ENCODE measurements at regions not wholly inside any gene's neighbourhood (a gene's known extent, or its start where the extent isn't known, plus 50 kb on each side); places are given as distances from the start of the nearest gene placed in this dataset.

- no peak for DNase-seq (ENCODE audit: low read depth in 3 of 3)
Observed at GRCh38 chrX:9087271-9088040, 53.5 kb upstream of the FAM9B start.

DNA sequence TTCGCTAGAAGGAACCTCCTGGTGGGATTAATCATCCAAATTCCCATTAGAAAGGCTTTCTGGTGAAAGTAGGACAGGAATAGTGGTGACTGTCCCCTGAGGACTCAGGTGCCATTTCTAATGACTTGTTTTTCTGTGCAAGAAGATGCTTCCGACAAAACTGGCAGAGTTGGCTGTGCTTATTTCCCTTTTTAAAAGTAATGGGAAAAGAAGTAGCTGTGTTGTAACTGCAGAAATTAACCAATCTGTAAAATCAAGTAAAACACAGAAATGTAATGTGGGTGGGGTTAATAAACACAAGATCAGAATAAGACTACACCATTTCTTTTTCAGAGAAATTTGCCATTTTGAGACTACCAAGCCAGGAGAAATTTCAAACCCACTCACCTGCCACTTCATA lies 55.0 kb upstream of the FAM9B start:
- DNase-seq (ENCODE audit: low read depth in 3 of 3), result no peak

DNA sequence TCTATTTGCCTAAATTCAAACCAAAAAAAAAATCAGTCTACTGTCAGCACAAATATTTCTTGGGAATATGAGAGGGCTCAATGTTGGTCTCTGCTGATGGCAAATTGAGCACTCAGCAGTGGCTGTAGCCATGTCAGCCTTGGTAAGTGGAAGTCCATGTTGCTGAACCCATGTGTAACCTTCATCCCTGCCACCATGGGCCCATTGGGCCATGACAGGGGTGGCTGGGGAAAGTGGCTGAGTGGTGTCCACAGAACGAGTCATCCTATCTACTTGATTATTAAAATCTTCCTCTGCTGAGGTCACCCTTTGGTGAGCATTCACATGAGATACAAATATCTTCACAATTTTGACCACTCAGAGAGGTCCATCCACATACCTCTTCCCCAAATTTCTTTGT lies 56.8 kb upstream of the FAM9B start:
- DNase-seq (ENCODE audit: low read depth in 3 of 3), result no peak

GRCh38 chrX:9091258-9091657 lies 57.3 kb upstream of the FAM9B start:
- DNase-seq (ENCODE audit: low read depth in 3 of 3), result no peak

DNA sequence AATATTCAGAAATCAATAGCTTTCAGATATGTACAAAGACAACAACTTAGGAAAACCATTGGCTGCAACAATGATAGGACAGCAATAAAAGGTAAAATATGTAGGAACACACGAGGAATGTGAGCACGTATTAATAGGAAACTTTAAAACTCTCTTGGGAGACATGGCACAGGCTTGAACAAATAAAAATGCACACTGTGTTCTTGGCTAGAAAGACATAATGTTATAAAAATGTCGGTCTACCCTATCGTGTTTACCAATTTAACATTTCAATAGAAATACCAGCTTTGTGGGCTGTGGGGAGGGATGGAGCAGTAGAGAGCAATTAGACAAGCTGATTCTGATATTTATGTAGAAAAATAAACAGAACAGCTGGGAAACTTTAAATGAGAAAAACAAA lies 69.0 kb upstream of the FAM9B start:
- no peak for DNase-seq (ENCODE audit: low read depth in 3 of 3)

GRCh38 chrX:9108054-9108453 lies 74.1 kb upstream of the FAM9B start:
- DNase-seq (ENCODE audit: low read depth in 3 of 3), result no peak

- no peak for DNase-seq (ENCODE audit: low read depth in 3 of 3)
Observed at GRCh38 chrX:9110808-9111207, 76.9 kb upstream of the FAM9B start.

- DNase-seq (ENCODE audit: low read depth in 3 of 3), result no peak
Observed at GRCh38 chrX:9114245-9114644, 80.3 kb upstream of the FAM9B start.

DNA sequence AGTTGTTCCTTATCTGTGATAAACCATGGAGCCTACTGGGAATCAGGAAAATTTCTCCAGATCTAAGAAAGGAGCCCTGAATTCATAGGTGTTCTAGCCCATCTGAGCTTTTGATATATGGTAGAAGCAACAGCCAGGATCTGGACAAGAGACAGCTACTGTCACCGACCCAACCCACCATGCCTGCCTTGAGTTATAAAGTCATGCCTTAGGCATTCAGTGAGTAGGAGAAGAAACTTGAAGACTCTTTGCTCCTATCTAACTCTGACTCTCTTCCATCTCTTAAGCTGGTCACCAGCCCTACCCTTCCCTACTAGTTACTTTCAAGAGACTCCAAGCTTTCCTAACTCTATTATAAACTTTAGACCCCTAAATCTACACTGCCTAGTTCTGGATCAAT lies 83.9 kb upstream of the FAM9B start:
- no peak for DNase-seq (ENCODE audit: low read depth in 3 of 3)

GRCh38 chrX:9122519-9123245 lies 88.8 kb upstream of the FAM9B start:
- no peak for DNase-seq (ENCODE audit: low read depth in 3 of 3)

DNA sequence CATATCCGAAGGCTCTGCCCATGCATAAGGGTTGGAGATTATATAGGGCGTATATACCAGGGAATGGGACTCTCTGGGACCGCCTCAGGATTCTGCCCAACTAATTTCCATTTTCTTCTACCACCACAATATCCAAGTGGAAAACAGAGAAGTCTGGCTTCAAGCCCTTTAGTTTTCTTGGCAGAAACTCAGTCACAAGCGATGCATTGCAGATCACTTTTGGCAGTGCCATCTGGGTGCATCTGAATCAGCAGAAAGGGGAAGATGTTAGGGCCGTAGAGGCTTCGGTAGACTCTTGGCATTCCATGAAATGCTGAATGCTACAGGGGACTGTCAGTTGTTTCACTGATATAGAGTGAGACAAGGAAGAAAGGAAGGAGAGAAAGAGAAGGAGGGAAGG lies 94.1 kb upstream of the FAM9B start:
- no peak for DNase-seq (ENCODE audit: low read depth in 3 of 3)

DNA sequence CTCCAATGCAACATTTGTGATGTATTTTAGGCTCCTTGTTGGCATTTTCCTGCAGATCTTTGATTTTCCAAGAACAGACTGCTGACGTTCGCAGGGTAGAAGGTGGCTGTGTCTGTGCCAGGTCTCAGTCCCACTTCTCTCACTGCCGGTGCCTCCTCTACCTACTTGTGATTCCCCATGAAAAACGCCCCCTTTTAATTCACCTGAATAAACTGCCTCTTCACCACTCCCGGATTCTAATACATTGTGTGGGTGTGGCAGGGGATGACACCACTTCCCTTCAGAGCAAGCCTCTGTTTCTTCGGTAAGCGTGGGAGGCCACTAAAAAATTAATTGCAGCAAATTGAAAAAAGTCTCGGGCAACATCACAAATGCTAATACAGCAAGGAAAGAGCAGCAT lies 96.1 kb upstream of the FAM9B start:
- DNase-seq (ENCODE audit: low read depth in 3 of 3), result peak in 1 of 3 experiments; percentile 3

DNA sequence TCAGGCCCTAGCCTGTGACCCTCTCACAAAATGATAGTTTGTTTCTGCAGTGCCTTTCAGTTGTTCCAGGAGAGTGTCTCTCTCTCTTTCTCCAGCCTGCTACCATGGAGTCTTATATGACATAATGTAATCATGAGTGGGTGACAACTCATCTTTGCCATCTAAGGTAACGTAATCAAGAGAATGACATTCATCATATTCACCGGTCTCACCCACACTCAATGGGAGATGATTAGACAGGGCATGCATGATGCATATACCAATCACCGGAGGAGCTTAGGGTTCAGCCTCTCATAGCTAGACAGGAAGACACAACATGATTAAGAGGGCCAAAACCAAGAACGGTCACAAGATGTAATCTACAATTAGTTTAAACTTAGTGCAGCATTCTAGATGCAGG lies 97.1 kb upstream of the FAM9B start:
- no peak for DNase-seq (ENCODE audit: low read depth in 3 of 3)

- DNase-seq (ENCODE audit: low read depth in 3 of 3), result no peak
Observed at GRCh38 chrX:9132036-9132638, 98.2 kb upstream of the FAM9B start.

- no peak for DNase-seq (ENCODE audit: low read depth in 3 of 3)
Observed at GRCh38 chrX:9133426-9133825, 99.5 kb upstream of the FAM9B start.

- DNase-seq (ENCODE audit: low read depth in 3 of 3), result no peak
Observed at GRCh38 chrX:9134366-9134765, 100.4 kb upstream of the FAM9B start.

- DNase-seq (ENCODE audit: low read depth in 3 of 3), result no peak
Observed at GRCh38 chrX:9135901-9136510, 102.1 kb upstream of the FAM9B start.

DNA sequence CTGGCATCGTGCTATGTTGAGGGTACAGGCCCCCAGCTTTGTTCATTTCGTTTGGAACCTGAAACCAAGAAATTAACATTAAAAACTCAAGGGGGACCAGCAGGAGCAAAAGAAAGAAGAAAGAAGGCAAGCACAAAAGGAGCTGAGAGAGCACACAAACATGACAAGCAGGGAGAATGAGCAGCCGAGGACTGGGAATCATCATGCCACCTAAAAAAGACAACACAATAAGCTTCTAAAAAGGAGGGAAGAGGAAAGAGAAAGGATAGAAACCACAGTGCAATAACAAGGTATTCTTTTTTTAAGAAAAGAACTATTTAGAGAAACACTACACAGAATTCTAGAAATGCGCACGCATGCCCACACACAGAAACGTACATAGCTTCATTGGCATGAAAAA lies 103.2 kb upstream of the FAM9B start:
- DNase-seq (ENCODE audit: low read depth in 3 of 3), result no peak

DNA sequence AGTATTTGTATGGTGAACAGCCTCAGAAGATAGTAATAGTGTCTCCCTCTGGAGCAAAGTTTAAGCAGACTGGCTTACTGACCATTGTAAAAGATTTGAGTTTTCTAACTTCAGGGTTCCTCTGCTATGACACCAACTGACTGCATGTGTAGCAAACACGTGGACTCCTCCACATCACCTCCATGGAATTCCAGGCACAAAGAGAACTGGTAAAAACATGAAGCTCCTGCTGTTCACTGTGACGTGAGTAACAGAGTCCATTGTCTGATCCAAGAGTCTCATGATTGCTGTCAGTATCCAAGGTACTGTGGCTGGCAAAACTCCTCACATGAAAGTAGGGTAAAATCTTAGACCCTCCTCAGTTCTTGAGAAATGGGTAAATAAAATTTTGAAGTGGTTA lies 107.6 kb upstream of the FAM9B start:
- no peak for DNase-seq (ENCODE audit: low read depth in 3 of 3)

DNA sequence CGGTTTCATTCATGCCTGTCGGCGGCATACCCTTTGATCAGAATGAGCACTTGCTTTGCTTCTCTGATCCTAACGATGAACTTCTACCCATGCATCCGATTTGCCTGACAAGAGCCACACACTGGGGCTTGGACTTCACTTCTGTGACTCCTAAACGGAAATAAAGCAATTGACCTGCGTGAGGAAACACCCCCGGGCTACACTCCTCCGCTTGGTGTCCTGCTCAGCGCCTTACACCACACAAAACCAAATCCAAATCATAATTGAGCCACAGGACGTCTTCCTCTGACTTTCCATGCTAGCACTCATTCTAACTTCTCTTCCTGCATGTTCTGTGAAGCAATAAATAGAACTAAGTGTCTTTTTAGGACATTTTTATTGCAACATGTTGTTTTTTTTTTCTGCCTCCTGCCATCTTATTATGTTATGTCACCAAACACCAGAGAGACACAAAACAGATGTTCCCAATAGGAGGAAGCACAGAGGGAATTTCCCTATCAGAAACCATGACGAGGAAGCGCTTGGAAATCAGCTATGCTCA lies 110.8 kb upstream of the FAM9B start:
- DNase-seq (ENCODE audit: low read depth in 3 of 3), result no peak

DNA sequence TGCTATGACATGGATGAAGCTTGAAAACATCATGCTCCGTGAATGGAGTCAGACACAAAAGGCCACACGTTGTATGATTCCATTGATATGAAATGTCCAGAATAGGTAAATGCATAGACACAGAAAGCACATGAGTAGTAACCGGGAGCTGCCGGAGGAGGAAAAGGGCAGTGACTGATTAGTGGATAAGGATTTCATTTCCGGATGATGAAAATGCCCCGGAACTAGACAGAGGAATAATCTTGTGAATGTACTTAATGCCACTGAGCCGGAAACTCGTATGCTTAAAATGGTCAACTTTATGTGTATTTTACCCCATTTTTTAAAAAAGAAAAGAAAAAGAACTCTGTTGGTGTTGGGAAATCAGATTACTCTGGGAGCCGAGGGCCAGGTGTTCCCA lies 112.7 kb upstream of the FAM9B start:
- no peak for DNase-seq (ENCODE audit: low read depth in 3 of 3)

- no peak for DNase-seq (ENCODE audit: low read depth in 3 of 3)
Observed at GRCh38 chrX:9147086-9147485, 113.2 kb upstream of the FAM9B start.
